ENCODE measurements at regions not wholly inside any gene's neighbourhood (a gene's known extent, or its start where the extent isn't known, plus 50 kb on each side); places are given as distances from the start of the nearest gene placed in this dataset.

- H3K4me2 ChIP-seq (ENCODE audit: low read length): no peak overlapping the region
- no peak overlapping the region for H3K4me3 ChIP-seq (ENCODE audit: low read depth, low read length, poor library complexity, severe bottlenecking)
- no peak for TF ChIP-seq CTCF (conservative IDR thresholded peaks at IDR 0.05; ENCODE audit: low read length)
- TF ChIP-seq EZH2phosphoT487 (IDR thresholded peaks at IDR 0.05; ENCODE audit: borderline replicate concordance, low read depth, low read length): no peak
- intact Hi-C loops (cut with micrococcal nuclease; ENCODE audit: unreplicated experiment): no loop called here
- no peaks in the 10 kb centered on the region for H3K4me1 ChIP-seq (ENCODE audit: insufficient read depth, low read length, poor library complexity, severe bottlenecking)
- POLR2A ChIA-PET: no interaction called here
- CTCF ChIA-PET (ENCODE audit: unreplicated experiment): no interaction called here
- H3K9me2 ChIP-seq (ENCODE audit: insufficient read depth, low read length): no peaks in the 10 kb centered on the region; the same call in 1 of the 2 replicates
- no peak overlapping the region for H3K27ac ChIP-seq (ENCODE audit: low read depth, low read length, poor library complexity, severe bottlenecking)
- BruUV-seq (replicated peaks): no TSS peak
- no peak for DNase-seq (ENCODE audit: low spot score)
- no peaks in the 10 kb centered on the region for H3K9me3 ChIP-seq (ENCODE audit: low read length)
- H4K20me1 ChIP-seq (ENCODE audit: insufficient read depth, low read length): no peaks in the 10 kb centered on the region
- H3K36me3 ChIP-seq (ENCODE audit: insufficient read depth, low read length): no peaks in the 10 kb centered on the region
- H2AFZ ChIP-seq (ENCODE audit: low read length): no peak overlapping the region
- no peaks in the 10 kb centered on the region for H3K79me2 ChIP-seq (ENCODE audit: insufficient read depth, low read depth, low read length)
These were observed 374.8 kb downstream of the SEMA3D start for GRCh38 chr7:84812021-84812420.

- POLR2A ChIA-PET: no interaction called here
- H3K9me3 ChIP-seq (ENCODE audit: low read length): no peaks in the 10 kb centered on the region
- no peaks in the 10 kb centered on the region for H3K36me3 ChIP-seq (ENCODE audit: insufficient read depth, low read length)
- CTCF ChIA-PET (ENCODE audit: unreplicated experiment): no interaction called here
- no peak overlapping the region for H3K4me2 ChIP-seq (ENCODE audit: low read length)
- no peak for DNase-seq (ENCODE audit: low spot score)
- H3K27ac ChIP-seq (ENCODE audit: low read depth, low read length, poor library complexity, severe bottlenecking): no peak overlapping the region
- TF ChIP-seq EZH2phosphoT487 (IDR thresholded peaks at IDR 0.05; ENCODE audit: borderline replicate concordance, low read depth, low read length) (no peak), CTCF (conservative IDR thresholded peaks at IDR 0.05; ENCODE audit: low read length) (no peak)
- H2AFZ ChIP-seq (ENCODE audit: low read length): no peak overlapping the region
- no peaks in the 10 kb centered on the region for H4K20me1 ChIP-seq (ENCODE audit: insufficient read depth, low read length)
- H3K4me3 ChIP-seq (ENCODE audit: low read depth, low read length, poor library complexity, severe bottlenecking): no peak overlapping the region
- H3K9me2 ChIP-seq (ENCODE audit: insufficient read depth, low read length): no peaks in the 10 kb centered on the region; the same call in 1 of the 2 replicates
- H3K4me1 ChIP-seq (ENCODE audit: insufficient read depth, low read length, poor library complexity, severe bottlenecking): no peaks in the 10 kb centered on the region
- BruUV-seq (replicated peaks): no TSS peak
- intact Hi-C loops (cut with micrococcal nuclease; ENCODE audit: unreplicated experiment): no loop called here
- no peaks in the 10 kb centered on the region for H3K79me2 ChIP-seq (ENCODE audit: insufficient read depth, low read depth, low read length)
These were observed 375.5 kb downstream of the SEMA3D start for GRCh38 chr7:84811362-84811761.

- Histone ChIP-seq H3K27ac (ENCODE audit: low read depth, low read length, poor library complexity, severe bottlenecking) (no peak overlapping the region), H2AFZ (ENCODE audit: low read length) (no peak overlapping the region), H3K9me2 (ENCODE audit: insufficient read depth, low read length) (no peaks in the 10 kb centered on the region; the same call in 1 of the 2 replicates), H4K20me1 (ENCODE audit: insufficient read depth, low read length) (no peaks in the 10 kb centered on the region), H3K36me3 (ENCODE audit: insufficient read depth, low read length) (no peaks in the 10 kb centered on the region), H3K9me3 (ENCODE audit: low read length) (no peaks in the 10 kb centered on the region), H3K79me2 (ENCODE audit: insufficient read depth, low read depth, low read length) (no peaks in the 10 kb centered on the region), H3K4me1 (ENCODE audit: insufficient read depth, low read length, poor library complexity, severe bottlenecking) (no peaks in the 10 kb centered on the region), H3K4me2 (ENCODE audit: low read length) (no peak overlapping the region), H3K4me3 (ENCODE audit: low read depth, low read length, poor library complexity, severe bottlenecking) (no peak overlapping the region)
- ChIA-PET CTCF (ENCODE audit: unreplicated experiment) (no interaction called here), POLR2A (no interaction called here)
- no peak for DNase-seq (ENCODE audit: low spot score)
- TF ChIP-seq EZH2phosphoT487 (IDR thresholded peaks at IDR 0.05; ENCODE audit: borderline replicate concordance, low read depth, low read length) (no peak), CTCF (conservative IDR thresholded peaks at IDR 0.05; ENCODE audit: low read length) (no peak)
- intact Hi-C loops (cut with micrococcal nuclease; ENCODE audit: unreplicated experiment): no loop called here
- BruUV-seq (replicated peaks): no TSS peak
These were observed 377.0 kb downstream of the SEMA3D start for GRCh38 chr7:84809877-84810276.
